GM12878 (cell line): ENCODE measurements at regions not wholly inside any gene's neighbourhood (a gene's known extent, or its start where the extent isn't known, plus 50 kb on each side); places are given as distances from the start of the nearest gene placed in this dataset.

Experiments used
- BACH1 ChIP-seq: fragments of 450-650 bp; IDR thresholded peaks from 2 replicates; pipeline ENCODE4 v1.6.1; 2017; ENCODE audit warnings: mild to moderate bottlenecking, borderline replicate concordance
- CEBPZ ChIP-seq: fragments of 150-350 bp; IDR thresholded peaks from 2 replicates; pipeline ENCODE4 v1.6.1; 2016; ENCODE audit warnings: low read depth, low read length
- CREM ChIP-seq: IDR thresholded peaks from 2 replicates; pipeline ENCODE4 v1.6.1; 2014; ENCODE audit warnings: antibody characterized with exemption, low read depth
- GABPA ChIP-seq: IDR thresholded peaks from 2 replicates; pipeline ENCODE4 v1.6.1; 2014; ENCODE audit warnings: antibody characterized with exemption, low read depth, mild to moderate bottlenecking, inconsistent platforms
- NFYA ChIP-seq: IDR thresholded peaks from 2 replicates; pipeline ENCODE4 v1.6.1; 2011; ENCODE audit warnings: low read depth, mild to moderate bottlenecking, low read length, improper control_type of control experiment, borderline replicate concordance
- NFYB ChIP-seq: IDR thresholded peaks from 2 replicates; pipeline ENCODE4 v1.6.1; 2011; ENCODE audit warnings: low read depth, mild to moderate bottlenecking, low read length, improper control_type of control experiment, moderate library complexity; ENCODE audit not compliant: insufficient read depth
- STAT1 ChIP-seq: fragments of 450-650 bp; conservative IDR thresholded peaks from 2 replicates; pipeline ENCODE4 v1.6.1; 2014; ENCODE audit warnings: antibody characterized with exemption, mild to moderate bottlenecking
- TBL1XR1 ChIP-seq: IDR thresholded peaks from 2 replicates; pipeline ENCODE4 v1.6.1; 2012; ENCODE audit warnings: low read depth, low read length, improper control_type of control experiment
- TCF3 ChIP-seq: IDR thresholded peaks from 2 replicates; pipeline ENCODE4 v1.6.1; 2012; ENCODE audit warnings: low read depth, mild to moderate bottlenecking, low read length, borderline replicate concordance; ENCODE audit not compliant: insufficient read depth
- YY1 ChIP-seq: IDR thresholded peaks from 2 replicates; pipeline ENCODE4 v1.6.1; 2011; ENCODE audit warnings: low read depth, mild to moderate bottlenecking, low read length
- ZSCAN29 ChIP-seq: fragments of 450-650 bp; IDR thresholded peaks from 2 replicates; pipeline ENCODE4 v1.6.1; 2017; ENCODE audit warnings: mild to moderate bottlenecking, moderate library complexity
- TF ChIP-seq, protein P1 (sequence below), 3 experiments: IDR thresholded peaks in 2 of 3; conservative IDR thresholded peaks in 1 of 3; 2 replicates each; pipeline ENCODE4 v1.5.1; 2011; ENCODE audit warnings: low read depth in 3 of 3, low read length in 3 of 3, mild to moderate bottlenecking in 3 of 3, control low read depth in 2 of 3, moderate library complexity in 2 of 3, inconsistent platforms in 1 of 3, mixed read lengths in 1 of 3; ENCODE audit not compliant: control insufficient read depth in 2 of 3, insufficient read depth in 1 of 3; ENCODE audit errors: extremely low read depth in 1 of 3

GRCh38 chr15:87720235-87720634, 536.3 kb downstream of the NTRK3 start:
- TF ChIP-seq NFYA = no peak
- no peak for TF ChIP-seq TCF3
- TF ChIP-seq, protein P1, sequence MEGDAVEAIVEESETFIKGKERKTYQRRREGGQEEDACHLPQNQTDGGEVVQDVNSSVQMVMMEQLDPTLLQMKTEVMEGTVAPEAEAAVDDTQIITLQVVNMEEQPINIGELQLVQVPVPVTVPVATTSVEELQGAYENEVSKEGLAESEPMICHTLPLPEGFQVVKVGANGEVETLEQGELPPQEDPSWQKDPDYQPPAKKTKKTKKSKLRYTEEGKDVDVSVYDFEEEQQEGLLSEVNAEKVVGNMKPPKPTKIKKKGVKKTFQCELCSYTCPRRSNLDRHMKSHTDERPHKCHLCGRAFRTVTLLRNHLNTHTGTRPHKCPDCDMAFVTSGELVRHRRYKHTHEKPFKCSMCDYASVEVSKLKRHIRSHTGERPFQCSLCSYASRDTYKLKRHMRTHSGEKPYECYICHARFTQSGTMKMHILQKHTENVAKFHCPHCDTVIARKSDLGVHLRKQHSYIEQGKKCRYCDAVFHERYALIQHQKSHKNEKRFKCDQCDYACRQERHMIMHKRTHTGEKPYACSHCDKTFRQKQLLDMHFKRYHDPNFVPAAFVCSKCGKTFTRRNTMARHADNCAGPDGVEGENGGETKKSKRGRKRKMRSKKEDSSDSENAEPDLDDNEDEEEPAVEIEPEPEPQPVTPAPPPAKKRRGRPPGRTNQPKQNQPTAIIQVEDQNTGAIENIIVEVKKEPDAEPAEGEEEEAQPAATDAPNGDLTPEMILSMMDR (IDR thresholded peaks at IDR 0.05 in 2 of 3, conservative IDR thresholded peaks at IDR 0.05 in 1 of 3; ENCODE audit: control insufficient read depth in 2 of 3, extremely low read depth in 1 of 3, insufficient read depth in 1 of 3, low read depth in 3 of 3, low read length in 3 of 3) = no peak
- TF ChIP-seq STAT1 = no peak
- TF ChIP-seq BACH1 = no peak
- TF ChIP-seq TBL1XR1 = no peak
- TF ChIP-seq CEBPZ = no peak
- no peak for TF ChIP-seq CREM
- TF ChIP-seq GABPA = no peak
- TF ChIP-seq NFYB = no peak
- TF ChIP-seq YY1 = no peak
- TF ChIP-seq ZSCAN29 = no peak
